Ectodermal cell (in vitro differentiated cells): ENCODE measurements at regions not wholly inside any gene's neighbourhood (a gene's known extent, or its start where the extent isn't known, plus 50 kb on each side); places are given as distances from the start of the nearest gene placed in this dataset.

Source experiments
- H3K27ac ChIP-seq: 2 replicates; pipeline ENCODE4 v1.7.0; 2013; ENCODE audit warnings: mild to moderate bottlenecking, low read depth, low read length; ENCODE audit not compliant: insufficient read depth, poor library complexity, severe bottlenecking
- H3K27me3 ChIP-seq: 2 replicates; pipeline ENCODE4 v1.7.0; 2013; ENCODE audit warnings: mild to moderate bottlenecking, low read length; ENCODE audit not compliant: insufficient read depth, control insufficient read depth, poor library complexity, severe bottlenecking
- H3K36me3 ChIP-seq: one replicate; pipeline ENCODE4 v1.7.0; 2013; ENCODE audit warnings: low read length; ENCODE audit not compliant: control insufficient read depth, insufficient read depth
- H3K4me1 ChIP-seq: one replicate; pipeline ENCODE4 v1.7.0; 2013; ENCODE audit warnings: low read length; ENCODE audit not compliant: control insufficient read depth, insufficient read depth
- H3K4me3 ChIP-seq: 2 replicates; pipeline ENCODE4 v1.7.0; 2013; ENCODE audit warnings: low read depth, low read length, control low read depth; ENCODE audit not compliant: insufficient read depth
- H3K9me3 ChIP-seq: 2 replicates; pipeline ENCODE4 v1.7.0; 2013; ENCODE audit warnings: mild to moderate bottlenecking, low read length, moderate library complexity; ENCODE audit not compliant: control insufficient read depth
- WGBS, 2 experiments: methylation state at CpG; one replicate each; pipeline ENCODE4 v1.1.7; 2013; ENCODE audit warnings: missing lambda C conversion rate in 2 of 2; 5-methylcytosine and 5-hydroxymethylcytosine counted together

DNA sequence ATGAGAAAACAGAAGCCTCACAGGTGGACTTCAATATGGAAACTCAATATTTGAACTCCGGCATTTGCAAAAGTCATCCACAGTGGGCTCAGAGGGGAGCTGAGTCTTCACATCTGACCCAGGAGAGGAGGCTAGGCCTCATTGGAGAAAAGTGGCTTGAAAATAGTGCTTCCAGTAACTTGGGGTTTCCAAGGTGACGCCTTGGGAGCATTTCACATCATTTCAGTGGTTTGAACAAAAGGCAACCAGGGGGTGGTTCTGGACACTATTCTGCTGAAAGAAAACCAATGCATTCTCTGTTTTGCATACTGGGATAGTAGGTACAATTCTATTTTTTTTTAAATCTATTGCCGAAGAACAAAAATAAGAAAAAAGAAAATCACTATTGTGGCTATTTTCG is 599.2 kb upstream of the POM121L12 start:
- no peaks in the 10 kb centered on the region for H3K4me1 ChIP-seq
- no peak overlapping the region for H3K4me3 ChIP-seq
- no peaks in the 10 kb centered on the region for H3K9me3 ChIP-seq
- no peaks in the 10 kb centered on the region for H3K27me3 ChIP-seq
- 92 to 97% methylated on average over 4 of the region's 4 CpGs for WGBS, 2 experiments
- no peaks in the 10 kb centered on the region for H3K36me3 ChIP-seq
- H3K27ac ChIP-seq, result no peak overlapping the region

DNA sequence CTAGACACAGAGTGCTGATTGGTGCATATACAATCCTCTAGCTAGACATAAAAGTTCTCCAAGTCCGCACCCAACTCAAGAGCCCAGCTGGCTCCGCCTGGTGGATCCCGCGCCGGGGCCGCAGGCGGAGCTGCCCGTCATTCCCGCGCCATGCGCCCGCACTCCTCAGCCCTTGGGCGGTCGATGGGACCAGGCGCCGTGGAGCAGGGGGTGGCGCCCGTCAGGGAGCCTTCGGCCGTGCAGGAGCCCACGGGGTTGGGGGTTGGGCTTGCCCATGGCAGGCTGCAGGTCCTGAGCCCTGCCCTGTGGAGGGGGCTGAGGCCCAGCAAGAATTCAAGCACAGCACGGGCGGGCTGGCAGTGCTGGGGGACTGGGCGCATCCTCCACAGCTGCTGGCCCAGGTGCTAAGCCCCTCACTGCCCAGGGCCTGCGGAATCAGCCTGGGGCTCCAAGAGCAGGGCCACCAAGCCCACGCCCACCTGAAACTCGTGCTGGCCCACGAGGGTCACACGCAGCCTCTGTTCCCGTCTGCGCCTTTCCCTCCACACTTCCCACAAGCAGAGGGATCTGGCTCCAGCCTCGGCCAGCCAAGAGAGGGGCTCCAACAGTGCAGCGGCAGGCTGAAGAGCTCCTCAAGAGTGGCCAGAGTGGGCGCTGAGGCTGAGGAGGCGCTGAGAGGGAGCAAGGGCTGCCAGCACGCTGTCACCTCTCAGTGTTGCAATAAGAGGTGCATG is 604.2 kb upstream of the POM121L12 start:
- H3K9me3 ChIP-seq, result no peaks in the 10 kb centered on the region
- H3K4me1 ChIP-seq, result no peaks in the 10 kb centered on the region
- H3K4me3 ChIP-seq, result no peak overlapping the region
- H3K36me3 ChIP-seq, result no peaks in the 10 kb centered on the region
- no peaks in the 10 kb centered on the region for H3K27me3 ChIP-seq
- no peak overlapping the region for H3K27ac ChIP-seq
- WGBS, 2 experiments, result 92 to 93% methylated on average over 36 of the region's 36 CpGs

DNA sequence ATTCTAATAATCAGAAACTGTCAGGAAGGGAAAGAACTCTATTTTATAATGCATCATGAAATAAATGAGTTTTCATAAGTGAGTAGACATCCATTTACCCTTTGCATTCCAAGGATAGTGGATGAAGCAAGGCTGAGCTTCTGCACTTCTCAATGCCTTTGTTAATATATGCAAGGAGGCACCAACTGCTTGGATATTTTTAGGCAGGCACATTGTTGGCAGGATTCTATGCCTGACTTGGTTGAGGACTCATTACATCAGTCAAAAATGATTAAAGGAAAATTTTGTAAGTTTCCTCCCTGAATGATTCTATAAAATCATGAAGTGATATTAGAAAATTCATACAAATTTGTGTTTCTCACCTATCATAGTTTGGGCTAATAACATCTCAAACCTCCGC is 612.2 kb upstream of the POM121L12 start:
- H3K36me3 ChIP-seq, result no peaks in the 10 kb centered on the region
- no peaks in the 10 kb centered on the region for H3K9me3 ChIP-seq
- 91 to 96% methylated on average over 1 of the region's 1 CpG for WGBS, 2 experiments
- no peaks in the 10 kb centered on the region for H3K27me3 ChIP-seq
- no peak overlapping the region for H3K27ac ChIP-seq
- H3K4me3 ChIP-seq, result no peak overlapping the region
- no peaks in the 10 kb centered on the region for H3K4me1 ChIP-seq

DNA sequence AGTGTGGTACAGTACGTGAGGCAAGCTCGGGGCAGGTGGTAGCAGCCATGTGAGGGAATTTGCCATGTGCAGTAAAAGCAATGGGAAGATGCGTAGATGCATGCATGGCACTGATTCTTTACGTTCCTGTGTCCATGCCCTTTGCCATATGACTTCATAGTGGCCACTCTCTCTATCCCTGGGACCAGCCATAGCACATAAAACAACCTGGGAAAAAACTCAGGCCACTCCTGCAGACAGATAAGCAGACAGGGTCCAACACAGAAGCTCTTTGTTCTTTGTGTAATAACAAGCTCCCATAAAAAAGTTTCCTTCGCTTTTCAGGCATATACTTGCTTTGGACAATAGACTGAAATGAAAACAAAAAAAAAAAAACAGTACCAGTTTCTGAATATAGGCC is 622.4 kb upstream of the POM121L12 start:
- H3K27ac ChIP-seq, result no peak overlapping the region
- no peaks in the 10 kb centered on the region for H3K36me3 ChIP-seq
- H3K27me3 ChIP-seq, result no peaks in the 10 kb centered on the region
- no peak overlapping the region for H3K4me3 ChIP-seq
- 71 to 74% methylated on average over 5 of the region's 5 CpGs for WGBS, 2 experiments
- no peaks in the 10 kb centered on the region for H3K9me3 ChIP-seq
- no peaks in the 10 kb centered on the region for H3K4me1 ChIP-seq

DNA sequence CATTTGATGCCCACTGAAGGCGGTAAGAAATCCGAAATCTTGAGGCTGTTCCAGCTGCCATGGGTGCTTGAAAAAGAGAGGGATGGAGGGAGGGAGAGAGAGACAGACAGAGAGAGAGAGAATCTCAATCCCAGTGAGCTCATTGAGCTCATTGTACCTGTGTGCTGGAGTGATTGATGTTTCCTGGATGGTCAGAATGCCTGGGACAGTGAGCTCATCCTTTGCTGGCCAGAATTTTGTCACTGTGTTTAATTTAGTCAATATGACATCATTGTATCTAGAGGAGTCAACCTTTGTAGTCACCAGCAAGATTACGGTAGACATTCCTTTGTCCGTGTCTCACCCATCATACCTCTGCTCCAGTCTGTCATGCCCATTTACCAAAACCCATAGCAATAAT is 625.4 kb upstream of the POM121L12 start:
- no peak overlapping the region for H3K4me3 ChIP-seq
- H3K27ac ChIP-seq, result no peak overlapping the region
- no peaks in the 10 kb centered on the region for H3K27me3 ChIP-seq
- no peaks in the 10 kb centered on the region for H3K36me3 ChIP-seq
- WGBS, 2 experiments, result 95 to 99% methylated on average over 3 to 4 of the region's 4 CpGs
- H3K9me3 ChIP-seq, result no peaks in the 10 kb centered on the region
- H3K4me1 ChIP-seq, result no peaks in the 10 kb centered on the region

DNA sequence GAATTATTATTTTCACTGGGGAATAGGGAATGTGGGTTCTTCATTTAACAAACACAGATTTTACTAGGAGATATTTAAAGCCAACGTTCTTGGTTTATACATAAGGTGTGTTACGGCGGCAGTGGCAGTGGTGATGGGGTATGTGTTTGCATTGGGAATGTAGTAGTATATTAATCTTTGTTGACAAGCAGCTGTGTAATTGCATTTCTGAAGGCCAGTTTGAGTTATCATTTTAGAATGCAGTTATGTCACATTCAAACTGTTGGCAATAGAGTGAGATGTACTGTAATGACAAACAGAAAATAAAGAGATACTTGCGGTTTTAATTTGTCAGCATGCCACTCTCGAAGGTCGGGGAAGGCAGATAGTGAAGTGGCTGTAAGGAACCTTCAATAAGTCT is 628.6 kb upstream of the POM121L12 start:
- WGBS, 2 experiments, result 96 to 98% methylated on average over 6 of the region's 6 CpGs
- H3K4me3 ChIP-seq, result no peak overlapping the region
- no peaks in the 10 kb centered on the region for H3K9me3 ChIP-seq
- no peak overlapping the region for H3K27ac ChIP-seq
- no peaks in the 10 kb centered on the region for H3K36me3 ChIP-seq
- no peaks in the 10 kb centered on the region for H3K4me1 ChIP-seq
- H3K27me3 ChIP-seq, result no peaks in the 10 kb centered on the region

DNA sequence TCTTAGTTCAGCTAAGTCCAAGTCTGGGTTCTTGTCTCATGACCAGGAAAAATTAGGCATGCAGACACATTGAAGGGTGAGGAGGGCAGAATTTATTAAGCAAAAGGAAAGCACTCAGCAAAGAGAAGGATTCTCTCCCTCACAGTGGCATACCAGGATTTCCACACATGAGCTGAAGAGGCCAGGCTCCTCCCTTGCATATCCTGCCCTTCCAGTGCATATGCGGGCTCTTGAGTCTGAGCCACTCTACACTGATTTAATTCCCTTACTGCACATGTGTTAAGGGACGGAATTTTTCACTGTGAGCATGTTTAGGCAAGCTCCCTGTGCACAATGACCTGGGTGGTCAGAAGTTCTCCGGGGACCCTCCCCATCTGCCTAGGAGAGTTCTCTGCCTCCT is 652.7 kb upstream of the POM121L12 start:
- Histone ChIP-seq H3K27ac (no peak overlapping the region), H3K9me3 (peaks cover 2% of the 10 kb centered on the region), H3K36me3 (no peaks in the 10 kb centered on the region), H3K4me3 (no peak overlapping the region), H3K4me1 (no peaks in the 10 kb centered on the region), H3K27me3 (no peaks in the 10 kb centered on the region)
- 94 to 96% methylated on average over 3 of the region's 3 CpGs for WGBS, 2 experiments

DNA sequence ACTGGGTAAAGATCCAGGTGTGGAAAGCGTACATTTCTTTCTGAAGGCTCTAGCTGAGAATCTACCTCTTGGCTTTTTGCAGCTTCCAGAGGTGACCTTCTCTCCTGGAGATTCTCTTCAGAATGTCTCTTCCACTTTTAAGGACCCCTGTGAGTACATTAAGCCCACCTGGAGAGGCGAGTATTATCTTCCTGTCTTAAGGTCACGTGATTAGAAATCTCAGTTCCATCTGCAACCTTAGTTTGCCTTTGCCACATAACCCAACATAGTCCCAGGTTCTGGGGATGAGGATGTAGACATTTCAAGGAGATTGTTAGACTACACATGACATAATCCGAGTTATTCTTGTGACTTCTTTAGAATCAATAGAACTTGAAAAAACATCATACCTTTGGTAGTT is 665.5 kb upstream of the POM121L12 start:
- Histone ChIP-seq H3K27me3 (no peaks in the 10 kb centered on the region), H3K4me3 (no peak overlapping the region), H3K27ac (no peak overlapping the region), H3K4me1 (no peaks in the 10 kb centered on the region), H3K9me3 (no peaks in the 10 kb centered on the region), H3K36me3 (no peaks in the 10 kb centered on the region)
- WGBS, 2 experiments, result 92 to 96% methylated on average over 3 to 4 of the region's 4 CpGs

DNA sequence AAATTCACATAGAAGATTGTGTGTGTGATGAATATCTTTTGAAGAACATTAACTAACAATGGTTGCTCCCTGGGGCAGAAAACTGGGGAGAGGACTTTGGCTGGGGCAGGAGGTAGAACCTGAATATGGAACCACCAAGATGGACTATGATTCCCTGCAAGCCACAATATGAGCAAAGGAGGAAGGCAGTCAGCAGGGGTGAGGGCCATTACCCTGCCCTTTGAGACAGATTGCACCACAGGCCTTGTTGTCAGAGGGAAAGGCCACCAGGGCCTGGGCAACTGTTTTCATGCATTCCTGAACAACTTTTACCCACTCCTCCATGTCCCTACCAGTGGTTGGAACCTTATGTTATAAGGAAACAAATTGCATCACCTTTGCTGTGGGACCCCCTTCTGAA is 670.1 kb upstream of the POM121L12 start:
- no peak overlapping the region for H3K4me3 ChIP-seq
- H3K27ac ChIP-seq, result no peak overlapping the region
- no peaks in the 10 kb centered on the region for H3K9me3 ChIP-seq
- H3K36me3 ChIP-seq, result no peaks in the 10 kb centered on the region
- no peaks in the 10 kb centered on the region for H3K27me3 ChIP-seq
- no peaks in the 10 kb centered on the region for H3K4me1 ChIP-seq

DNA sequence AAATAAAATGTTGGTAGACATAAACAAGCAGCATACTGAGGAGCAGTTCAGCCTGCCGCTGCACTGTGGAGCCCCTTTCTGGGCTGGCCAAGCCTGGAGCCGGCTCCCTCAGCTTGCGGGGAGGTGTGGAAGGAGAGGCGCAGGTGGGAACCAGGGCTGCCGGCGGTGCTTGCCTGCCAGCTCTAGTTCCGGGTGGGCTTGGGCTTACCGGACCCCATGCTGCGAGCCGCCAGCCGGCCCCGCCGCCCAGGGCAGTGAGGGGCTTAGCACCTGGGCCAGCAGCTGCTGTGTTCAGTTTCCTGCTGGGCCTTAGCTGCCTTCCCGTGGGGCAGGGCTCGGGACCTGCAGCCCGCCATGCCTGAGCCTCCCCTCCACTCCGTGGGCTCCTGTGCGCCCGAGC is 672.9 kb upstream of the POM121L12 start:
- no peak overlapping the region for H3K27ac ChIP-seq
- 92 to 93% methylated on average over 19 of the region's 19 CpGs for WGBS, 2 experiments
- no peaks in the 10 kb centered on the region for H3K27me3 ChIP-seq
- H3K4me1 ChIP-seq, result no peaks in the 10 kb centered on the region
- H3K9me3 ChIP-seq, result no peaks in the 10 kb centered on the region
- H3K36me3 ChIP-seq, result no peaks in the 10 kb centered on the region
- H3K4me3 ChIP-seq, result no peak overlapping the region

DNA sequence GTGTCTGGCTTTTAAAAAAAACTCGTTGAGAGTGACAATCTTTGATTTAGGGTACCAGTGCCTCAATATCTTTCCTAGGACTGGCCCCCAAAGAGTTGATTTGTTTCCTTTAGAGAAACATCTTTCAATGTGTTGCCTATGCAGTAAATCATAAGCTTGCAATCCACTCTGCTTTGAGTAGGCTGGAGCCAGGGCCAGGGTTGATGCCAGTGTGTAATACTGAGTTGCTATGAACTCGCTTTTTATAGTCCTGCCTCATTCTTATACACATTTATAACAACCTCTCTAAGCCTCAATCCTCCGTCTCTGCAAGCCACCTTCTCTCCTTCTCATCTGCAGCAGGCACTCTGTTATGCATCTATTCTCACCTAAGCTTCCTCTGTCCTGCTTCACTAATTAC is 674.9 kb upstream of the POM121L12 start:
- Histone ChIP-seq H3K4me1 (no peaks in the 10 kb centered on the region), H3K4me3 (no peak overlapping the region), H3K9me3 (no peaks in the 10 kb centered on the region), H3K27ac (no peak overlapping the region), H3K36me3 (no peaks in the 10 kb centered on the region), H3K27me3 (no peaks in the 10 kb centered on the region)
- WGBS, 2 experiments, result 88 to 91% methylated on average over 3 of the region's 3 CpGs
